ENCODE measurements at regions not wholly inside any gene's neighbourhood (a gene's known extent, or its start where the extent isn't known, plus 50 kb on each side); places are given as distances from the start of the nearest gene placed in this dataset.

DNA sequence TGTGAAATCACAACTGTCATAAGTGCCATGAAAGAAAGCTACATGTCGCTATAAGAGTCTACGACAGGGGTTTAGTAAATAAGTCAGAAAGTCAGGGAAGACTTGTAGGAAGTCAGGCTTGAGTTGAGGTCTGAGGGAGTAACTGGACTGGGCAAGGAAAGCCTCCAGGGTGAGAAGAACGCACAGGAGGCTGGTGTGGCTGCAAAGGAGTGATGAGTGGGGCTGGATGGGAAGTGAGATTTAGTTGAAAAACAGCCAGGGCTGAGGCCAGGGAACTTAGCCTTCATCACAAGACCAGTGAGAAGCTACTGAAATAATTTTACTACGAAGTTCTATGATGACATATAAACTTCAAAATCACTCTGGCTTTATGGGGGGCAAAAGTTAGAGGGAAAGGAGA lies 763.7 kb upstream of the PHF14 start:
- no peak for DNase-seq (ENCODE audit: low spot score)
- H3K27me3 ChIP-seq: no peaks in the 10 kb centered on the region
- H3K36me3 ChIP-seq: no peaks in the 10 kb centered on the region
- no peaks in the 10 kb centered on the region for H3F3A ChIP-seq (ENCODE audit: low read depth)
- no peak overlapping the region for H3K4me3 ChIP-seq
- no peaks in the 10 kb centered on the region for H3K36me3 Mint-ChIP-seq
- H3K27ac Mint-ChIP-seq: no peak overlapping the region
- H2AFZ ChIP-seq (replicated peaks): peak overlapping the region; percentile 34
- no peaks in the 10 kb centered on the region for H3K79me2 ChIP-seq (ENCODE audit: low read depth)
- TF ChIP-seq EZH2phosphoT487 (IDR thresholded peaks at IDR 0.05) (no peak), EZH2 (IDR thresholded peaks at IDR 0.05) (no peak)
- TF ChIP-seq, protein P1, sequence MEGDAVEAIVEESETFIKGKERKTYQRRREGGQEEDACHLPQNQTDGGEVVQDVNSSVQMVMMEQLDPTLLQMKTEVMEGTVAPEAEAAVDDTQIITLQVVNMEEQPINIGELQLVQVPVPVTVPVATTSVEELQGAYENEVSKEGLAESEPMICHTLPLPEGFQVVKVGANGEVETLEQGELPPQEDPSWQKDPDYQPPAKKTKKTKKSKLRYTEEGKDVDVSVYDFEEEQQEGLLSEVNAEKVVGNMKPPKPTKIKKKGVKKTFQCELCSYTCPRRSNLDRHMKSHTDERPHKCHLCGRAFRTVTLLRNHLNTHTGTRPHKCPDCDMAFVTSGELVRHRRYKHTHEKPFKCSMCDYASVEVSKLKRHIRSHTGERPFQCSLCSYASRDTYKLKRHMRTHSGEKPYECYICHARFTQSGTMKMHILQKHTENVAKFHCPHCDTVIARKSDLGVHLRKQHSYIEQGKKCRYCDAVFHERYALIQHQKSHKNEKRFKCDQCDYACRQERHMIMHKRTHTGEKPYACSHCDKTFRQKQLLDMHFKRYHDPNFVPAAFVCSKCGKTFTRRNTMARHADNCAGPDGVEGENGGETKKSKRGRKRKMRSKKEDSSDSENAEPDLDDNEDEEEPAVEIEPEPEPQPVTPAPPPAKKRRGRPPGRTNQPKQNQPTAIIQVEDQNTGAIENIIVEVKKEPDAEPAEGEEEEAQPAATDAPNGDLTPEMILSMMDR (IDR thresholded peaks at IDR 0.05): no peak
- no peak overlapping the region for H3K4me2 ChIP-seq
- no peak overlapping the region for H3K27ac ChIP-seq
- H4K20me1 ChIP-seq (ENCODE audit: low read depth): no peaks in the 10 kb centered on the region
- H3K4me3 Mint-ChIP-seq: no peak overlapping the region
- H3K9ac ChIP-seq: no peak overlapping the region
- H3K9me3 Mint-ChIP-seq: no peaks in the 10 kb centered on the region
- H3K9me3 ChIP-seq (ENCODE audit: low read depth): no peaks in the 10 kb centered on the region
- H3K4me1 ChIP-seq: no peaks in the 10 kb centered on the region
- no peaks in the 10 kb centered on the region for H3K4me1 Mint-ChIP-seq
- H3K27me3 Mint-ChIP-seq (ENCODE audit: insufficient read depth, low read depth): peaks cover 5% of the 10 kb centered on the region

DNA sequence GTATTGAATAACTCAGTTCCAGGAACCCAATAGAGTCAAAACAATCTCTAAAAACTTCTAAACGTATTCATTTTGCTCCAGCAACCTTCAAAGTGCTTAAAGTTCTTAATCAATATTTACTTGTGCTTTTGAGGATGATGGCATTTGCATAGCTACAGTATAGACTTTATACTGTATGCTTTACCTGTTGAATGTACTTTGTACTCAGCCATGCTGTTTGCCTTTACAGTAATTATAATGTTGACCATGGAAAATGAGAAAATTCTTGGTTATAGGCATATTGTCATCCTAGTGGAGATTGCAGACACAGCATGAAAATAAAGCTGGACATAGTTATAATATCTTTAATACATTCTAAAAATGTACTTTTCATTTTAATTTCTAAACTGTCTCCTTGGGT lies 762.7 kb upstream of the PHF14 start:
- peaks cover 5% of the 10 kb centered on the region for H3K27me3 Mint-ChIP-seq (ENCODE audit: insufficient read depth, low read depth)
- no peaks in the 10 kb centered on the region for H3K4me1 Mint-ChIP-seq
- H3K79me2 ChIP-seq (ENCODE audit: low read depth): no peaks in the 10 kb centered on the region
- no peaks in the 10 kb centered on the region for H3K36me3 ChIP-seq
- DNase-seq (ENCODE audit: low spot score): no peak
- no peaks in the 10 kb centered on the region for H3F3A ChIP-seq (ENCODE audit: low read depth)
- H3K27me3 ChIP-seq: no peaks in the 10 kb centered on the region
- no peaks in the 10 kb centered on the region for H3K9me3 ChIP-seq (ENCODE audit: low read depth)
- no peak overlapping the region for H3K27ac ChIP-seq
- H3K27ac Mint-ChIP-seq: no peak overlapping the region
- H3K4me2 ChIP-seq: no peak overlapping the region
- H3K9ac ChIP-seq: no peak overlapping the region
- no peak overlapping the region for H3K4me3 ChIP-seq
- no peaks in the 10 kb centered on the region for H4K20me1 ChIP-seq (ENCODE audit: low read depth)
- H3K4me1 ChIP-seq: no peaks in the 10 kb centered on the region
- H3K36me3 Mint-ChIP-seq: no peaks in the 10 kb centered on the region
- H3K9me3 Mint-ChIP-seq: no peaks in the 10 kb centered on the region
- H3K4me3 Mint-ChIP-seq: no peak overlapping the region
- TF ChIP-seq, protein P1 (IDR thresholded peaks at IDR 0.05): no peak
- no peak for TF ChIP-seq EZH2 (IDR thresholded peaks at IDR 0.05)
- TF ChIP-seq EZH2phosphoT487 (IDR thresholded peaks at IDR 0.05): no peak
- H2AFZ ChIP-seq (replicated peaks): no peak overlapping the region

DNA sequence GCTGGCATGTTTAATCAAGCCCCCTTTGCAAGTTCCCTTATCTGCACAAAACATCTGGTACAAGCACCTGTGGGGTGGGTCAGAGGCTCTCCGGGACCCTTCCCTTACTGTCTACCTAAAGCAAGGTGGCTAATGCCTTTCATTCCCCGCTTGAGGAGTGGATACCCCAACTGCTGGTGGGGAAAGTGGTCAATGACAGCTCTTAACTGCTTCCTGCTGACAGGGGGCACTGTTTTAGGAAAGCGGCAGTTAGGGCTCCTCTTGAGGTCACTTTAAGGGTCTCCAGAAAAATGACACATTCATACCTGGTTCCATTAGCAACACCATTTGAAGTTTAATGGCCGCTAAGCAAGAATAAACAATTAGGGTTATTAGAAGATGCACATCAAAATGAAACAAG lies 761.8 kb upstream of the PHF14 start:
- H3K27ac ChIP-seq: no peak overlapping the region
- H3K27me3 ChIP-seq: no peaks in the 10 kb centered on the region
- TF ChIP-seq, protein P1 (IDR thresholded peaks at IDR 0.05): no peak
- TF ChIP-seq EZH2 (IDR thresholded peaks at IDR 0.05) (no peak), EZH2phosphoT487 (IDR thresholded peaks at IDR 0.05) (no peak)
- no peak overlapping the region for H3K4me2 ChIP-seq
- H3F3A ChIP-seq (ENCODE audit: low read depth): no peaks in the 10 kb centered on the region
- Mint-ChIP-seq H3K36me3 (no peaks in the 10 kb centered on the region), H3K4me1 (no peaks in the 10 kb centered on the region), H3K27me3 (ENCODE audit: insufficient read depth, low read depth) (peaks cover 5% of the 10 kb centered on the region), H3K27ac (no peak overlapping the region), H3K9me3 (no peaks in the 10 kb centered on the region), H3K4me3 (no peak overlapping the region)
- H3K9ac ChIP-seq: no peak overlapping the region
- no peak for DNase-seq (ENCODE audit: low spot score)
- H4K20me1 ChIP-seq (ENCODE audit: low read depth): no peaks in the 10 kb centered on the region
- H3K9me3 ChIP-seq (ENCODE audit: low read depth): no peaks in the 10 kb centered on the region
- no peak overlapping the region for H3K4me3 ChIP-seq
- H3K36me3 ChIP-seq: no peaks in the 10 kb centered on the region
- H3K4me1 ChIP-seq: no peaks in the 10 kb centered on the region
- H2AFZ ChIP-seq (replicated peaks): no peak overlapping the region
- no peaks in the 10 kb centered on the region for H3K79me2 ChIP-seq (ENCODE audit: low read depth)

DNA sequence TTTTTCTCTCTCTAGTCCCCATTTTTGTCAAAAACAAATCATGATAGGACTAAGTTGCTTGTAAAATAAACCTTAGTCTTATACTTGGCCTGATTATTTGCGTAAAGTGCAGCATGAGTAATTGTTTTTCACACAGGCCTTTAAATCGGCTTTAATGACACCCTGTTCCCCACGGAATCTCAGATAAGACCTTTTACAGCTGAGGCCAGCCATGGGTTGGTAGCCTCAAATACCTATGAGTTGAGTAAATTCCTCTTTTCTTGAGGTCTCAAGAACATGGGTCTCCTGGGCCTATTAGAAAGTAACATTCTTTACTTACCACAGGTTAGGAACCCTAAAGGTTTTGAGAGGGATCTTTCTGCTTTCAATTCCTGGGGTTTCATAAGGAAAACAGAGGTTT lies 761.0 kb upstream of the PHF14 start:
- H3F3A ChIP-seq (ENCODE audit: low read depth): no peaks in the 10 kb centered on the region
- H2AFZ ChIP-seq (replicated peaks): no peak overlapping the region
- no peaks in the 10 kb centered on the region for H4K20me1 ChIP-seq (ENCODE audit: low read depth)
- Mint-ChIP-seq H3K4me3 (no peak overlapping the region), H3K27ac (no peak overlapping the region), H3K9me3 (no peaks in the 10 kb centered on the region), H3K27me3 (ENCODE audit: insufficient read depth, low read depth) (peaks cover 5% of the 10 kb centered on the region), H3K36me3 (no peaks in the 10 kb centered on the region), H3K4me1 (no peaks in the 10 kb centered on the region)
- H3K36me3 ChIP-seq: no peaks in the 10 kb centered on the region
- no peak overlapping the region for H3K4me3 ChIP-seq
- H3K9me3 ChIP-seq (ENCODE audit: low read depth): no peaks in the 10 kb centered on the region
- no peak overlapping the region for H3K9ac ChIP-seq
- TF ChIP-seq, protein P1 (IDR thresholded peaks at IDR 0.05): no peak
- TF ChIP-seq EZH2phosphoT487 (IDR thresholded peaks at IDR 0.05) (no peak), EZH2 (IDR thresholded peaks at IDR 0.05) (no peak)
- H3K4me1 ChIP-seq: no peaks in the 10 kb centered on the region
- no peak for DNase-seq (ENCODE audit: low spot score)
- no peaks in the 10 kb centered on the region for H3K79me2 ChIP-seq (ENCODE audit: low read depth)
- H3K27me3 ChIP-seq: no peaks in the 10 kb centered on the region
- H3K4me2 ChIP-seq: no peak overlapping the region
- H3K27ac ChIP-seq: no peak overlapping the region
